ENCODE measurements at regions not wholly inside any gene's neighbourhood (a gene's known extent, or its start where the extent isn't known, plus 50 kb on each side); places are given as distances from the start of the nearest gene placed in this dataset.

- DNase-seq (ENCODE audit: low read depth, low spot score), result no peak
These were observed 620.5 kb upstream of the KLF4 start for GRCh38 chr9:108109927-108110690.

- no peak for DNase-seq (ENCODE audit: low read depth, low spot score)
These were observed 619.4 kb upstream of the KLF4 start for GRCh38 chr9:108108852-108109448.

GRCh38 chr9:108108280-108108851, 618.8 kb upstream of the KLF4 start:
- DNase-seq (ENCODE audit: low read depth, low spot score), result no peak

GRCh38 chr9:108105885-108106284, 616.3 kb upstream of the KLF4 start:
- DNase-seq (ENCODE audit: low read depth, low spot score), result peak; percentile 70

GRCh38 chr9:108104991-108105390, 615.4 kb upstream of the KLF4 start:
- no peak for DNase-seq (ENCODE audit: low read depth, low spot score)

GRCh38 chr9:108103046-108103693, 613.6 kb upstream of the KLF4 start:
- DNase-seq (ENCODE audit: low read depth, low spot score), result no peak

GRCh38 chr9:108101410-108101809, 611.8 kb upstream of the KLF4 start:
- no peak for DNase-seq (ENCODE audit: low read depth, low spot score)

- DNase-seq (ENCODE audit: low read depth, low spot score), result no peak
These were observed 611.0 kb upstream of the KLF4 start for GRCh38 chr9:108100571-108100970.

GRCh38 chr9:108099854-108100253, 610.3 kb upstream of the KLF4 start:
- no peak for DNase-seq (ENCODE audit: low read depth, low spot score)

- DNase-seq (ENCODE audit: low read depth, low spot score), result no peak
These were observed 605.9 kb upstream of the KLF4 start for GRCh38 chr9:108095496-108095895.

- DNase-seq (ENCODE audit: low read depth, low spot score), result no peak
These were observed 605.1 kb upstream of the KLF4 start for GRCh38 chr9:108094676-108094993.

- DNase-seq (ENCODE audit: low read depth, low spot score), result peak; percentile 50
These were observed 604.5 kb upstream of the KLF4 start for GRCh38 chr9:108093773-108094675.

- no peak for DNase-seq (ENCODE audit: low read depth, low spot score)
These were observed 599.3 kb upstream of the KLF4 start for GRCh38 chr9:108088916-108089315.

GRCh38 chr9:108087781-108088180, 598.2 kb upstream of the KLF4 start:
- DNase-seq (ENCODE audit: low read depth, low spot score), result no peak

- DNase-seq (ENCODE audit: low read depth, low spot score), result peak; percentile 52
These were observed 597.1 kb upstream of the KLF4 start for GRCh38 chr9:108086624-108087023.

GRCh38 chr9:108085294-108085693, 595.7 kb upstream of the KLF4 start:
- no peak for DNase-seq (ENCODE audit: low read depth, low spot score)

- no peak for DNase-seq (ENCODE audit: low read depth, low spot score)
These were observed 594.3 kb upstream of the KLF4 start for GRCh38 chr9:108083796-108084352.

- no peak for DNase-seq (ENCODE audit: low read depth, low spot score)
These were observed 593.7 kb upstream of the KLF4 start for GRCh38 chr9:108083160-108083750.

- DNase-seq (ENCODE audit: low read depth, low spot score), result no peak
These were observed 591.5 kb upstream of the KLF4 start for GRCh38 chr9:108081112-108081511.

- no peak for DNase-seq (ENCODE audit: low read depth, low spot score)
These were observed 590.7 kb upstream of the KLF4 start for GRCh38 chr9:108080285-108080684.

- DNase-seq (ENCODE audit: low read depth, low spot score), result no peak
These were observed 589.2 kb upstream of the KLF4 start for GRCh38 chr9:108078811-108079210.
